Uterus (tissue), 3 donors: ENCODE measurements at regions not wholly inside any gene's neighbourhood (a gene's known extent, or its start where the extent isn't known, plus 50 kb on each side); places are given as distances from the start of the nearest gene placed in this dataset.

Source experiments
- DNase-seq, 2 donors: peaks; one replicate each; pipeline ENCODE4 v3.0.0-alpha.2; 2019 to 2020
- H3K27ac ChIP-seq, 2 donors: fragments of 200-600 bp; sonication (generic); 1 replicate in 1 of 2; 2 replicates in 1 of 2; pipeline ENCODE4 v1.5.1; 2016 to 2018
- H3K27me3 ChIP-seq, 2 donors: fragments of 200-600 bp; sonication (generic); one replicate each; pipeline ENCODE4 v1.5.1; 2018 to 2019; ENCODE audit warnings: control low read depth in 1 of 2
- H3K36me3 ChIP-seq, 2 donors: fragments of 200-600 bp; sonication (generic); one replicate each; pipeline ENCODE4 v1.5.1; 2019; ENCODE audit warnings: control low read depth in 1 of 2
- H3K4me1 ChIP-seq, 2 donors: fragments of 200-600 bp; sonication (generic); one replicate each; pipeline ENCODE4 v1.5.1; 2018 to 2019; ENCODE audit warnings: control low read depth in 1 of 2
- H3K4me3 ChIP-seq, 2 donors: fragments of 200-600 bp; sonication (generic); 1 replicate in 1 of 2; 2 replicates in 1 of 2; pipeline ENCODE4 v1.5.1; 2018 to 2019; ENCODE audit warnings: mild to moderate bottlenecking in 1 of 2
- H3K9me3 ChIP-seq, 2 donors: fragments of 200-600 bp; sonication (generic); one replicate each; pipeline ENCODE4 v1.5.1; 2019; ENCODE audit warnings: control low read depth in 1 of 2
- CTCF ChIP-seq, 4 experiments: fragments of 200-600 bp in 2 of 4; fragments of 450-650 bp in 2 of 4; sonication (generic) in 2 of 4; IDR thresholded peaks; one replicate each; pipeline ENCODE4 v1.5.1; 2016 to 2019; ENCODE audit warnings: antibody characterized with exemption in 4 of 4, mild to moderate bottlenecking in 2 of 4, moderate library complexity in 1 of 4
- POLR2A ChIP-seq, 2 donors: fragments of 450-650 bp; IDR thresholded peaks; one replicate each; pipeline ENCODE4 v1.6.1; 2016; ENCODE audit warnings: antibody characterized with exemption in 2 of 2, mild to moderate bottlenecking in 1 of 2, moderate library complexity in 1 of 2
- intact Hi-C: fragments of 100-400 bp; cut with DNase I; formaldehyde crosslinking; loops from one replicate; pipeline ENCODE4 v1.15.1; 2023; ENCODE audit warnings: low total_unique reads
- donor health status: DM: yes; HTN: yes; CAD: no.

GRCh38 chr4:111781611-111782010 lies 363.6 kb upstream of the FAM241A start:
- no peak for TF ChIP-seq POLR2A (IDR thresholded peaks at IDR 0.05)
- TF ChIP-seq CTCF (IDR thresholded peaks at IDR 0.05): no peak
- peaks cover 0 to 3% of the 10 kb centered on the region in 2 donors for H3K27me3 ChIP-seq
- no peak overlapping the region for H3K27ac ChIP-seq
- H3K4me3 ChIP-seq: no peak overlapping the region
- H3K9me3 ChIP-seq: no peaks in the 10 kb centered on the region
- no peaks in the 10 kb centered on the region for H3K36me3 ChIP-seq
- DNase-seq: no peak
- intact Hi-C loops: no loop called here
- no peaks in the 10 kb centered on the region for H3K4me1 ChIP-seq

GRCh38 chr4:111788099-111788498 lies 357.2 kb upstream of the FAM241A start:
- no peaks in the 10 kb centered on the region for H3K4me1 ChIP-seq
- H3K27ac ChIP-seq: no peak overlapping the region
- no peak for DNase-seq
- no peak overlapping the region for H3K4me3 ChIP-seq
- intact Hi-C loops: no loop called here
- no peak for TF ChIP-seq POLR2A (IDR thresholded peaks at IDR 0.05)
- no peak for TF ChIP-seq CTCF (IDR thresholded peaks at IDR 0.05)
- H3K27me3 ChIP-seq: peaks cover 0 to 6% of the 10 kb centered on the region in 2 donors
- H3K9me3 ChIP-seq: no peaks in the 10 kb centered on the region
- H3K36me3 ChIP-seq: no peaks in the 10 kb centered on the region

- Histone ChIP-seq H3K36me3 (no peaks in the 10 kb centered on the region), H3K27me3 (peaks cover 0 to 6% of the 10 kb centered on the region in 2 donors), H3K4me1 (no peaks in the 10 kb centered on the region), H3K9me3 (no peaks in the 10 kb centered on the region), H3K27ac (no peak overlapping the region), H3K4me3 (no peak overlapping the region)
- intact Hi-C loops: no loop called here
- no peak for DNase-seq
- no peak for TF ChIP-seq CTCF (IDR thresholded peaks at IDR 0.05)
- TF ChIP-seq POLR2A (IDR thresholded peaks at IDR 0.05): no peak
Observed at GRCh38 chr4:111789901-111790640, 355.2 kb upstream of the FAM241A start.

GRCh38 chr4:111792632-111793031 lies 352.6 kb upstream of the FAM241A start:
- peaks cover 0 to under 1% of the 10 kb centered on the region in 2 donors for H3K27me3 ChIP-seq
- DNase-seq: no peak
- H3K9me3 ChIP-seq: no peaks in the 10 kb centered on the region
- no peaks in the 10 kb centered on the region for H3K36me3 ChIP-seq
- H3K4me1 ChIP-seq: no peaks in the 10 kb centered on the region
- TF ChIP-seq CTCF (IDR thresholded peaks at IDR 0.05) (no peak), POLR2A (IDR thresholded peaks at IDR 0.05) (no peak)
- H3K4me3 ChIP-seq: no peak overlapping the region
- H3K27ac ChIP-seq: no peak overlapping the region
- intact Hi-C loops: no loop called here

- intact Hi-C loops: no loop called here
- TF ChIP-seq CTCF (IDR thresholded peaks at IDR 0.05) (no peak), POLR2A (IDR thresholded peaks at IDR 0.05) (no peak)
- H3K36me3 ChIP-seq: no peaks in the 10 kb centered on the region
- no peak for DNase-seq
- H3K27me3 ChIP-seq: no peaks in the 10 kb centered on the region
- no peak overlapping the region for H3K4me3 ChIP-seq
- no peaks in the 10 kb centered on the region for H3K4me1 ChIP-seq
- H3K27ac ChIP-seq: no peak overlapping the region
- no peaks in the 10 kb centered on the region for H3K9me3 ChIP-seq
Observed at GRCh38 chr4:111793433-111794091, 351.7 kb upstream of the FAM241A start.
